Endodermal cell (in vitro differentiated cells): ENCODE measurements at regions not wholly inside any gene's neighbourhood (a gene's known extent, or its start where the extent isn't known, plus 50 kb on each side); places are given as distances from the start of the nearest gene placed in this dataset.

Source experiments
- DNase-seq: peaks from one replicate; pipeline ENCODE4 v3.0.0-alpha.2; 2017
- H3K27ac ChIP-seq: 2 replicates; pipeline ENCODE4 v1.5.1; 2013; ENCODE audit warnings: mild to moderate bottlenecking, low read depth, low read length, moderate library complexity
- H3K27me3 ChIP-seq: 2 replicates; pipeline ENCODE4 v1.6.1; 2013; ENCODE audit warnings: mild to moderate bottlenecking, low read length, moderate library complexity; ENCODE audit not compliant: insufficient read depth, control insufficient read depth, poor library complexity, severe bottlenecking
- H3K36me3 ChIP-seq: 2 replicates; pipeline ENCODE4 v1.7.0; 2013; ENCODE audit warnings: mild to moderate bottlenecking, low read length, moderate library complexity; ENCODE audit not compliant: control insufficient read depth, insufficient read depth
- H3K4me1 ChIP-seq: one replicate; pipeline ENCODE4 v1.7.0; 2013; ENCODE audit warnings: low read length; ENCODE audit not compliant: control insufficient read depth, insufficient read depth
- H3K4me3 ChIP-seq: 2 replicates; pipeline ENCODE4 v1.5.1; 2013; ENCODE audit warnings: mild to moderate bottlenecking, low read length, moderate library complexity
- H3K9ac ChIP-seq: 2 replicates; pipeline ENCODE4 v1.6.1; 2013; ENCODE audit warnings: mild to moderate bottlenecking, low read length, moderate library complexity; ENCODE audit not compliant: poor library complexity, severe bottlenecking; ENCODE audit errors: extremely low read depth
- H3K9me3 ChIP-seq: 2 replicates; pipeline ENCODE4 v1.6.1; 2013; ENCODE audit warnings: mild to moderate bottlenecking, low read length, moderate library complexity; ENCODE audit not compliant: control insufficient read depth
- H3K27ac Mint-ChIP-seq: 2 replicates; pipeline ENCODE4 v1.8.0; 2020; ENCODE audit warnings: mixed read lengths
- H3K27me3 Mint-ChIP-seq: 2 replicates; pipeline ENCODE4 v1.8.0; 2021; ENCODE audit warnings: mild to moderate bottlenecking, mixed read lengths; ENCODE audit not compliant: insufficient read depth
- H3K36me3 Mint-ChIP-seq: 2 replicates; pipeline ENCODE4 v1.8.0; 2020; ENCODE audit warnings: low read depth, mixed read lengths
- H3K4me1 Mint-ChIP-seq: 2 replicates; pipeline ENCODE4 v1.8.0; 2020; ENCODE audit warnings: mixed read lengths
- H3K4me3 Mint-ChIP-seq: 2 replicates; pipeline ENCODE4 v1.8.0; 2020; ENCODE audit warnings: mild to moderate bottlenecking, moderate library complexity, mixed read lengths
- H3K9me3 Mint-ChIP-seq: 2 replicates; pipeline ENCODE4 v1.8.0; 2020; ENCODE audit warnings: mild to moderate bottlenecking, mixed read lengths
- WGBS, 2 experiments: methylation state at CpG; one replicate each; pipeline versions ENCODE4 v1.1.5 to v1.1.7; 2013; ENCODE audit warnings: missing lambda C conversion rate in 2 of 2, mixed read lengths in 1 of 2; ENCODE audit not compliant: insufficient coverage in 1 of 2, insufficient read length in 1 of 2; 5-methylcytosine and 5-hydroxymethylcytosine counted together
- TF ChIP-seq, protein P1 (sequence below): fragments of 200-600 bp; sonication (generic); conservative IDR thresholded peaks from 2 replicates; pipeline ENCODE4 v1.5.0; 2021; ENCODE audit warnings: antibody characterized with exemption, mild to moderate bottlenecking

DNA sequence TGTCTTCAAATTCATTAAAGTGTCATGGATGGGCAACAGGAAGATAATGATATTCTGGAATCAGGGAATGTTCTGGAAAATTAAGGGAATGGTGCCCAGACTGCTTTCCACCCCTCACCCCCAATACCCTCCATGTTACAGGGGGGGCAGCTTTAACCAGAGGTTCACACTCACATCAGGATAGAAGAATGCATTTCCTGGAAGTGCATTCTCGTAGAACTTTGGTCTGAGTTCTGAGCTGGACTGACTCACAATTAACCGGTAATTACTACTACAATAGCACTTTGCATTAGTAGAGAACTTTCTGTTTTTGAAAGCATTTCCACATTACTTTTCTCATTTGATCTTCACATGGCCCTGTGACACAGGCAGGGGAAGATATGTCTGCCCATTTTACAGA lies 52.5 kb upstream of the SHISA3 start:
- Histone ChIP-seq H3K4me3 (no peak overlapping the region), H3K9ac (no peak overlapping the region), H3K27me3 (no peaks in the 10 kb centered on the region), H3K27ac (no peak overlapping the region), H3K4me1 (no peaks in the 10 kb centered on the region), H3K36me3 (no peaks in the 10 kb centered on the region), H3K9me3 (no peaks in the 10 kb centered on the region)
- TF ChIP-seq, protein P1, sequence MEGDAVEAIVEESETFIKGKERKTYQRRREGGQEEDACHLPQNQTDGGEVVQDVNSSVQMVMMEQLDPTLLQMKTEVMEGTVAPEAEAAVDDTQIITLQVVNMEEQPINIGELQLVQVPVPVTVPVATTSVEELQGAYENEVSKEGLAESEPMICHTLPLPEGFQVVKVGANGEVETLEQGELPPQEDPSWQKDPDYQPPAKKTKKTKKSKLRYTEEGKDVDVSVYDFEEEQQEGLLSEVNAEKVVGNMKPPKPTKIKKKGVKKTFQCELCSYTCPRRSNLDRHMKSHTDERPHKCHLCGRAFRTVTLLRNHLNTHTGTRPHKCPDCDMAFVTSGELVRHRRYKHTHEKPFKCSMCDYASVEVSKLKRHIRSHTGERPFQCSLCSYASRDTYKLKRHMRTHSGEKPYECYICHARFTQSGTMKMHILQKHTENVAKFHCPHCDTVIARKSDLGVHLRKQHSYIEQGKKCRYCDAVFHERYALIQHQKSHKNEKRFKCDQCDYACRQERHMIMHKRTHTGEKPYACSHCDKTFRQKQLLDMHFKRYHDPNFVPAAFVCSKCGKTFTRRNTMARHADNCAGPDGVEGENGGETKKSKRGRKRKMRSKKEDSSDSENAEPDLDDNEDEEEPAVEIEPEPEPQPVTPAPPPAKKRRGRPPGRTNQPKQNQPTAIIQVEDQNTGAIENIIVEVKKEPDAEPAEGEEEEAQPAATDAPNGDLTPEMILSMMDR, result no peak
- no peaks in the 10 kb centered on the region for H3K27me3 Mint-ChIP-seq
- H3K4me3 Mint-ChIP-seq, result no peak overlapping the region
- 95 to 100% methylated on average over 1 to 2 of the region's 2 CpGs for WGBS, 2 experiments
- H3K4me1 Mint-ChIP-seq, result peaks cover 12% of the 10 kb centered on the region
- H3K9me3 Mint-ChIP-seq, result no peaks in the 10 kb centered on the region
- H3K27ac Mint-ChIP-seq, result no peak overlapping the region
- no peak for DNase-seq
- H3K36me3 Mint-ChIP-seq, result no peaks in the 10 kb centered on the region

DNA sequence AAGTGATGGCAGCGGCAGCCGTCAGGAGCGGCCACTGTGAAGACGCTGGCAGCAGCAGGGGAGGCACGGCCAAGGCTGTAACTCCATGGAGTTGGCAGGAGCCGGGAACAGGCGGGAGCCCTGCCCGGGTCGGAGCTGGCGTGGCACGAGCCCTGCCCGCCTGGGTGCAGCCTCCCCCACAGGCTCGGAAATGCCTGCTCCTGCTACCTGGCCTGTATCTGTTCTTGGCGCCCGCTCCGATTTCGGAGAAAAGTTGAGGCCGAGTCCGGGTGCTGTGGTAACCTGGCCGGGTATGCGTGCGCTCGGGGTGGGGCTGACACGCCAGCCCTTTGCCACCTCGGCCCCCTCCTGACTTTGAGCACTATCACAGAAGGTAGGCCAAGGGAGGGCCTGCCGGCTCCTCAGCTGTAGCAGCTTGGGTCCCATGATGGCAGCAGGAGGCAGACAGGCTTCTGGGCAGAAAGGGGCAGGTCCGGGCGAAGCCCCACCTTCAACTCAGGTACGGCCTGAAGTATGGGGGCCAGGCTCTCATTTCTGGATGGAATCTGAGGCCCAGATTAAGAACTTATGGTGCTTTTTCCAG lies 51.2 kb upstream of the SHISA3 start:
- 94 to 95% methylated on average over 18 to 29 of the region's 29 CpGs for WGBS, 2 experiments
- Histone ChIP-seq H3K4me3 (no peak overlapping the region), H3K27me3 (no peaks in the 10 kb centered on the region), H3K36me3 (no peaks in the 10 kb centered on the region), H3K9ac (no peak overlapping the region), H3K9me3 (no peaks in the 10 kb centered on the region), H3K4me1 (no peaks in the 10 kb centered on the region), H3K27ac (no peak overlapping the region)
- peaks cover 4% of the 10 kb centered on the region for H3K4me1 Mint-ChIP-seq
- H3K27ac Mint-ChIP-seq, result no peak overlapping the region
- H3K27me3 Mint-ChIP-seq, result no peaks in the 10 kb centered on the region
- H3K4me3 Mint-ChIP-seq, result no peak overlapping the region
- H3K36me3 Mint-ChIP-seq, result no peaks in the 10 kb centered on the region
- TF ChIP-seq, protein P1, result no peak
- H3K9me3 Mint-ChIP-seq, result no peaks in the 10 kb centered on the region
- DNase-seq, result no peak

DNA sequence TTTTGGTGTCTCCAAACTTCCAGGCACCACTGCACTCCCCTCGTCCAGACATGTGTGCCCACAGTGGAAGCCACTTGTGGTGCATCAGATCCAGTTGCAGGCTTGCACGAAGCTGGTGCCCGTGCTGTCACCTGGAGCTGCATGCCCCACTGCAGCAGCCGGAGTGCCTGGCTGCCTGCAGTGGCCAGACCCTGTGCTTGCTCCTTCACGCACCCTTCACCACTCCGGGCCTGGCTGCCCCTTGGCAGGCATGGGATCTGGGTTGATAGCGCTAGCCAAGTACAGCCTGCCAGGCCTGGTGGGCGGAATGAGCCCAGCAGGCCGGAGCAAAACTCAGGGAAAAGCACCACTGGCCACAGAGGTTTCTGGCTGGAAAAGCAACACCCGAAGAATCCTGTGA lies 50.2 kb upstream of the SHISA3 start:
- Histone ChIP-seq H3K27me3 (no peaks in the 10 kb centered on the region), H3K4me3 (no peak overlapping the region), H3K36me3 (no peaks in the 10 kb centered on the region), H3K9ac (no peak overlapping the region), H3K27ac (no peak overlapping the region), H3K9me3 (no peaks in the 10 kb centered on the region), H3K4me1 (no peaks in the 10 kb centered on the region)
- H3K4me1 Mint-ChIP-seq, result peaks cover 4% of the 10 kb centered on the region
- no peak for DNase-seq
- H3K27ac Mint-ChIP-seq, result no peak overlapping the region
- TF ChIP-seq, protein P1, result no peak
- H3K27me3 Mint-ChIP-seq, result no peaks in the 10 kb centered on the region
- H3K36me3 Mint-ChIP-seq, result no peaks in the 10 kb centered on the region
- no peaks in the 10 kb centered on the region for H3K9me3 Mint-ChIP-seq
- WGBS, 2 experiments, result 87 to 94% methylated on average over 3 to 10 of the region's 10 CpGs
- H3K4me3 Mint-ChIP-seq, result no peak overlapping the region
